NCI-H2171 treated with DMSO at 0.1 percent for 48 hours (cell line): ENCODE measurements at regions not wholly inside any gene's neighbourhood (a gene's known extent, or its start where the extent isn't known, plus 50 kb on each side); places are given as distances from the start of the nearest gene placed in this dataset.
"Not testable (repeated sequence)": the region's sequence is repeated elsewhere in the genome, so short reads cannot be mapped to it uniquely, and the experiment has no call there.

Source experiments
- DNase-seq: peaks from one replicate; lab custom pipeline; 2025; lab: John Stamatoyannopoulos, UW

GRCh38 chr10:108352771-108353170, 1188.3 kb upstream of the SORCS1 start:
- DNase-seq = no peak

- no peak for DNase-seq
Measured at GRCh38 chr10:108348215-108348614, 1183.7 kb upstream of the SORCS1 start.

- DNase-seq = no peak
Measured at GRCh38 chr10:108346066-108346465, 1181.6 kb upstream of the SORCS1 start.

GRCh38 chr10:108338146-108338545, 1173.6 kb upstream of the SORCS1 start:
- no peak for DNase-seq

- no peak for DNase-seq
Measured at GRCh38 chr10:108336836-108337235, 1172.3 kb upstream of the SORCS1 start.

- DNase-seq = no peak
Measured at GRCh38 chr10:108327706-108328105, 1163.2 kb upstream of the SORCS1 start.

- no peak for DNase-seq
Measured at GRCh38 chr10:108323274-108323798, 1158.8 kb upstream of the SORCS1 start.

- DNase-seq = no peak
Measured at GRCh38 chr10:108319434-108320222, 1155.1 kb upstream of the SORCS1 start.

DNA sequence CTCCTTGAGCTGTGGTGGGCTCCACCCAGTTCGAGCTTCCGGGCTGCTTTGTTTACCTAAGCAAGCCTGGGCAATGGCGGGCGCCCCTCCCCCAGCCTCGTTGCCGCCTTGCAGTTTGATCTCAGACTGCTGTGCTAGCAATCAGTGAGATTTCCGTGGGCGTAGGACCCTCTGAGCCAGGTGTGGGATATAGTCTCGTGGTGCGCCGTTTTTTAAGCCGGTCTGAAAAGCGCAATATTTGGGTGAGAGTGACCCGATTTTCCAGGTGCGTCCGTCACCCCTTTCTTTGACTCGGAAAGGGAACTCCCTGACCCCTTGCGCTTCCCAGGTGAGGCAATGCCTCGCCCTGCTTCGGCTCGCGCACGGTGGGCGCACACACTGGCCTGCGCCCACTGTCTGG, 1151.1 kb upstream of the SORCS1 start:
- DNase-seq = not testable (repeated sequence)

GRCh38 chr10:108307925-108308312, 1143.4 kb upstream of the SORCS1 start:
- no peak for DNase-seq

DNA sequence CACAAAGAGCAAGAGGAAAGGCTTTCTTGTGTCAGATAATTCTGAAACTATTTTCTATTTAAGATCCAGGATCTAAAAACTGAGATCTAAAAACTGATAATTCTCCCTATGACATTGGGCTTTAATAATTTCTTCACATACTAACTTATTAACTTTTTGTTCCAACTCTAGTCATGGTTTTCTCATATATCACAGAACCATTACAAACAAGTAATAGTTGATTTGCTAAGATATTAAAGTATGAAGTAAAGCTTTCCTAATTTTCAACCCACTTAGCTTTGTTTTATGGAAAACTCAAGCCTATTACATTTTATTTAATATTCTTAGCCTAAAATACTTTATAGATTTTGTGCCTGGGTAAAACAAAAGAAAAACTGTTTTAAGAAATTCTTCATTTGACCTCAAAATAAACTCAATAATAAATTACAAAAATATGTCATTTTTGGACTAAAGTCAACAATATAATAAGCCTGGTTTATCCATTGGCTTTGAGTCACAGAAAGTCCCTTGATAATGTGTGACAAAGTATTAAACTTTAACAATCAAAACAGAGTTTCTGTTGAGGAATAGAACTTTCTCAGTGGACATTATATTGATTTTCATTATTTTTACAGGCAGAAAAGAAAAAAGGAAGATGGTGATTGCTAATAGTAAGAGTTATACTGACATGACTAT, 1142.9 kb upstream of the SORCS1 start:
- no peak for DNase-seq

- no peak for DNase-seq
Measured at GRCh38 chr10:108303149-108303548, 1138.6 kb upstream of the SORCS1 start.

DNA sequence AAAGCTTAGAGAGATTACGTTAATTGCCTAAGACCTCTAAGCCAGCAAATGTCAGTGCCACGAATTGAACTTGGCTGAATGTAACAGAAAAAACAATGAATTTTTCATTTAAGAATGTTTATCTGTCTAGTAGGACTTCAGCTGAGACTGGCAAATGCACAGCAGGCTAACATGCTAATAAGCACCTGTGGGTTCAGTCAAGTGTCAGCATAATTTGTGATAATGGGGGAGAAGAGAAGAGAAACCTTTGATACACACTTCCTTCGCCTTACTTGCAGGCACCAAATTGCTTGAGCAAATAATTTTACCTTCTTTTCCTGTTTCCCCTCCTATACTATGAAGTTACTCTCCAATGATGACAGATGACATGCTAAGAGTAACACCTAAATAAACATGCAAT, 1136.5 kb upstream of the SORCS1 start:
- DNase-seq = no peak

GRCh38 chr10:108290823-108291222, 1126.3 kb upstream of the SORCS1 start:
- DNase-seq = no peak

DNA sequence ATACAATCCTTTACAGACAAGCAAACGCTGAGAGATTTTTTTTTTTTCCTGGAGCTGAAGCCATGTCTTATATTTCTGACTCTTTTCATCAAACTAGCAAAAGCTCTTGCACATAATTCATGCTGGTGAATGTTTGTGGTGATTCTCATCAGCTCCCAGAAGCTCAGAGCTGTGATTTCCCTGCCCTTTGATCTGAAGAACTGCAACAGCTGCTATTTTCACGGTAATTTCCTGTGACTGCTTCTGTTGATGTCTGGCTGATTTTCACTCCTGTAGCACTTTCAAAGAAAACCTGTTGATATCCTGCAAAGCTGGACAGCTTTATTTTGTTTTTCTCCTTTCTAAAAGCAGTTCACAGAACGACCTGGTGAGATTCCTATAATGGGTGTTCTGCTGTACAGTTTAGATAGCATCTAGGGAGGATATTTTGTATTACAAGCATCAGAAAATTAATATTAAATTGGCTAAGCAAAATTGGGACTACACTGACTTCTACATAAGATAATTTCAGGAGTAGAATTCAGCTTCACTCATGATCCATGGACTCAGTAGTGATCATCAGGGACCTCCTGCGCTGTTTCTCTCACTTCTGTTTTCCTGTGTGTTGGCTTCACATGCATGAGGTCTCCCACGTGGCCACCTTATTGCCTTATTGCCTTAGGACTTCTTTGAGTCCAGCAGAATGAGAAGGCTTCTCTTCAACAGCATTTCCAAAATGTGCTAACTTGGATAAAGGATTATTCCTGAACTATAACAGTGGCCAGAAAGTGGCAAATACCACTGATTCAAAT, 1111.6 kb upstream of the SORCS1 start:
- DNase-seq = no peak

GRCh38 chr10:108260383-108260906, 1095.9 kb upstream of the SORCS1 start:
- DNase-seq = no peak

GRCh38 chr10:108254089-108254488, 1089.6 kb upstream of the SORCS1 start:
- no peak for DNase-seq

GRCh38 chr10:108252771-108253170, 1088.3 kb upstream of the SORCS1 start:
- no peak for DNase-seq

DNA sequence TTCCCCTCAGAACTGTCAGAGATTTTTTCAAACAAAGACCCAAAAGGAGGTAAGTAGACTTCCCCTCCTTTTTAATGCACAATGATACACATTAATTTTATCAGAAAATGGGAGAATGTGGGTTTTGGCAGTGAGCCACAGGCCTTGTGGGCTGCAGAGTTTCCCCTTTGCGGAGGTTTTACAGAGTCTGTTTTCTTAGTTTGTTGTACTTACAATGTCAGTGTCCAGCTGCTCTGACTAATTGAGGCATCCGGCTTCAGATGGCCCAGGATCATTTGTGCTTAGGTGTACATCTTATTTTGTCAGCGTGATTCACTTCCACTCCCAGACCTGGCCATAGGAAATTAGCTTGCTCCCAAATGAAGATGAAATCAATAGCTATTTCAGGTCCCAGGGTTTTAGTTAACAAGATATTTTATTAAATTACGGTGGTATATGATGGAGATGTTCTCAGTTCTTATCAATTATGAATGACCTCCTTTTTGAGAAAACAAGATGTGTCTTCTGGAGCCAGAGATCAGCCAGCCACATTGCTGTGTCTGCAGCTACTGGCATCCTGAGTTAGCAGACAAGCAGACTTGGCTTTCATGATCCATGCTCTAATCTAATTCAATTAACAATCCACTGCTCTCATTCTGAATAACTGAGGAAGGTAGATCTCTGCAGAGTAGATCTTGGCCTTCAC, 1086.6 kb upstream of the SORCS1 start:
- DNase-seq = no peak

DNA sequence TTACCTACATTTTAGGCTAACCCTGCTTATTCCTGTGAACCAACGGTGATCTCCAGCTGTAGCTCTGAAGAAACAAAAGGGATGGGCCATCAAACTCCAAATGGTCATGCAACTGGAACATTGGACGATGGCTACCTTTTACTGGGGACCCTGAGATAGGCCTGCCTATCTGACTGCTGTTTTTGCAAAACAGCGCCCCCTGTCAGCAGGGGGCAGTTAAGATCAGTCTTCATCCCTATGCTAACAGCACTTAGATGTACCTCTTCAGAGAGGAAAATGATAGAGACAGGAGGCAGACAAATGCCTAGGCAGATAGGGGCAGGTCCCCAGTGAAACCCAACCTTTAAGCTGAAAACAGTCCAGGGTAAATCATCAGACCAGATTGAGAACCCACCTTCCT, 1085.4 kb upstream of the SORCS1 start:
- no peak for DNase-seq

GRCh38 chr10:108244443-108245228, 1080.1 kb upstream of the SORCS1 start:
- no peak for DNase-seq
